NCI-H2081 (cell line): ENCODE measurements at regions not wholly inside any gene's neighbourhood (a gene's known extent, or its start where the extent isn't known, plus 50 kb on each side); places are given as distances from the start of the nearest gene placed in this dataset.
"Not testable (repeated sequence)": the region's sequence is repeated elsewhere in the genome, so short reads cannot be mapped to it uniquely, and the experiment has no call there.

Source experiments
- DNase-seq, 2 experiments: peaks; one replicate each; lab custom pipeline; 2025; lab: John Stamatoyannopoulos, UW

- no peak for DNase-seq
Observed at GRCh38 chr15:77909182-77909940, 168.2 kb downstream of the TBC1D2B start.

GRCh38 chr15:77908752-77909111 is 168.8 kb downstream of the TBC1D2B start:
- not testable (repeated sequence) for DNase-seq

- peak; percentile 47 to 57 for DNase-seq
Observed at GRCh38 chr15:77907824-77908751, 169.4 kb downstream of the TBC1D2B start.

- not testable (repeated sequence) for DNase-seq
Observed at GRCh38 chr15:77906062-77906990, 171.2 kb downstream of the TBC1D2B start.

GRCh38 chr15:77905301-77905920 is 172.1 kb downstream of the TBC1D2B start:
- DNase-seq, result no peak

- no peak for DNase-seq
Observed at GRCh38 chr15:77904901-77905300, 172.6 kb downstream of the TBC1D2B start.

- DNase-seq, result no peak
Observed at GRCh38 chr15:77904436-77904821, 173.1 kb downstream of the TBC1D2B start.

GRCh38 chr15:77903761-77904435 is 173.6 kb downstream of the TBC1D2B start:
- DNase-seq, result not testable (repeated sequence)

GRCh38 chr15:77902921-77903760 is 174.4 kb downstream of the TBC1D2B start:
- DNase-seq, result peak in 1 of 2 experiments; percentile 3

GRCh38 chr15:77901921-77902750 is 175.4 kb downstream of the TBC1D2B start:
- peak in 1 of 2 experiments; percentile 3 for DNase-seq

- DNase-seq, result no peak
Observed at GRCh38 chr15:77901251-77901881, 176.1 kb downstream of the TBC1D2B start.

- not testable (repeated sequence) for DNase-seq
Observed at GRCh38 chr15:77900331-77900963, 177.1 kb downstream of the TBC1D2B start.

- not testable (repeated sequence) for DNase-seq
Observed at GRCh38 chr15:77899776-77900175, 177.7 kb downstream of the TBC1D2B start.

- no peak for DNase-seq
Observed at GRCh38 chr15:77898811-77899730, 178.4 kb downstream of the TBC1D2B start.

GRCh38 chr15:77897896-77898406 is 179.6 kb downstream of the TBC1D2B start:
- no peak for DNase-seq

GRCh38 chr15:77897113-77897895 is 180.2 kb downstream of the TBC1D2B start:
- not testable (repeated sequence) for DNase-seq
